Left lung (tissue), 4 donors: ENCODE measurements at regions not wholly inside any gene's neighbourhood (a gene's known extent, or its start where the extent isn't known, plus 50 kb on each side); places are given as distances from the start of the nearest gene placed in this dataset.

ENCODE experiments used
- ATAC-seq: fragments of 200-7000 bp; cut with Tn5 transposase; one replicate; pipeline ENCODE4 v1.9.1; 2020; ENCODE audit warnings: moderate library complexity
- DNase-seq, 4 donors: peaks; one replicate each; pipeline ENCODE4 v3.0.0-alpha.2; 2013 to 2020
- H3K27ac ChIP-seq, 2 donors: fragments of 200-600 bp; sonication (generic) in 1 of 2; one replicate each; pipeline versions ENCODE4 v1.5.0 to v1.8.0; 2020 to 2021
- H3K27me3 ChIP-seq, 2 donors: fragments of 200-600 bp; sonication (generic) in 1 of 2; one replicate each; pipeline versions ENCODE4 v1.5.0 to v1.8.0; 2020 to 2021
- H3K36me3 ChIP-seq, 2 donors: fragments of 200-600 bp; sonication (generic) in 1 of 2; one replicate each; pipeline versions ENCODE4 v1.5.0 to v1.8.0; 2020 to 2021
- H3K4me1 ChIP-seq, 2 donors: fragments of 200-600 bp; one replicate each; pipeline ENCODE4 v1.8.0; 2021
- H3K4me3 ChIP-seq, 2 donors: fragments of 200-600 bp; sonication (generic) in 1 of 2; one replicate each; pipeline versions ENCODE4 v1.5.0 to v1.8.0; 2020 to 2021; ENCODE audit warnings: mild to moderate bottlenecking in 1 of 2
- H3K9me3 ChIP-seq, 2 donors: fragments of 200-600 bp; sonication (generic) in 1 of 2; one replicate each; pipeline versions ENCODE4 v1.5.0 to v1.8.0; 2020 to 2021
- CTCF ChIP-seq, 2 donors: fragments of 200-600 bp; sonication (generic) in 1 of 2; IDR thresholded peaks; one replicate each; pipeline versions ENCODE4 v1.5.0 to v1.8.0; 2021; ENCODE audit warnings: antibody characterized with exemption in 2 of 2
- intact Hi-C, 2 donors: fragments of 100-400 bp; cut with DNase I; formaldehyde crosslinking; loops; one replicate each; pipeline versions ENCODE4 v1.11.2 to v1.14.2; 2022
- donor health status: DM: no; HTN: yes; CAD: no.
- donor health status: DM: no; HTN: no; CAD: no.

- H3K27ac ChIP-seq: no peak overlapping the region
Measured at GRCh38 chr4:123709336-123709735, 312.7 kb downstream of the SPRY1 start.

GRCh38 chr4:123731035-123731434, 334.4 kb downstream of the SPRY1 start:
- ATAC-seq: no peak
- Histone ChIP-seq H3K27me3 (no peaks in the 10 kb centered on the region), H3K36me3 (no peaks in the 10 kb centered on the region), H3K4me1 (no peaks in the 10 kb centered on the region), H3K27ac (no peak overlapping the region), H3K9me3 (no peaks in the 10 kb centered on the region), H3K4me3 (no peak overlapping the region)
- TF ChIP-seq CTCF (IDR thresholded peaks at IDR 0.05): no peak
- DNase-seq: no peak
- intact Hi-C loops: no loop called here

More at GRCh38 chr4:123709336-123709735, 312.7 kb downstream of the SPRY1 start:
- intact Hi-C loops: no loop called here
- H3K9me3 ChIP-seq: peaks cover 0 to 15% of the 10 kb centered on the region in 2 donors
- ATAC-seq (no peak), DNase-seq (no peak)
- TF ChIP-seq CTCF (IDR thresholded peaks at IDR 0.05): no peak
- H3K4me3 ChIP-seq: no peak overlapping the region
- no peaks in the 10 kb centered on the region for H3K4me1 ChIP-seq
- H3K36me3 ChIP-seq: no peaks in the 10 kb centered on the region
- H3K27me3 ChIP-seq: no peaks in the 10 kb centered on the region

- DNase-seq (no peak), ATAC-seq (no peak)
- H3K9me3 ChIP-seq: no peaks in the 10 kb centered on the region
- H3K27me3 ChIP-seq: no peaks in the 10 kb centered on the region
- intact Hi-C loops: no loop called here
- H3K4me1 ChIP-seq: peaks cover 0 to 6% of the 10 kb centered on the region in 2 donors
- H3K27ac ChIP-seq: no peak overlapping the region
- no peak overlapping the region for H3K4me3 ChIP-seq
- no peak for TF ChIP-seq CTCF (IDR thresholded peaks at IDR 0.05)
- H3K36me3 ChIP-seq: no peaks in the 10 kb centered on the region
Measured at GRCh38 chr4:123737156-123737555, 340.6 kb downstream of the SPRY1 start.

GRCh38 chr4:123739806-123740205, 343.2 kb downstream of the SPRY1 start:
- Histone ChIP-seq H3K36me3 (no peaks in the 10 kb centered on the region), H3K27ac (no peak overlapping the region), H3K4me1 (peaks cover 4 to 19% of the 10 kb centered on the region in 2 donors), H3K9me3 (no peaks in the 10 kb centered on the region), H3K4me3 (no peak overlapping the region), H3K27me3 (no peaks in the 10 kb centered on the region)
- ATAC-seq: no peak
- intact Hi-C loops: no loop called here
- no peak for DNase-seq
- TF ChIP-seq CTCF (IDR thresholded peaks at IDR 0.05): no peak

- Histone ChIP-seq H3K4me3 (no peak overlapping the region), H3K4me1 (peaks cover 4 to 24% of the 10 kb centered on the region in 2 donors), H3K9me3 (no peaks in the 10 kb centered on the region), H3K36me3 (no peaks in the 10 kb centered on the region), H3K27me3 (no peaks in the 10 kb centered on the region), H3K27ac (no peak overlapping the region)
- intact Hi-C loops: no loop called here
- TF ChIP-seq CTCF (IDR thresholded peaks at IDR 0.05): no peak
- ATAC-seq (no peak), DNase-seq (no peak)
Measured at GRCh38 chr4:123740236-123740635, 343.6 kb downstream of the SPRY1 start.
